ENCODE measurements at regions not wholly inside any gene's neighbourhood (a gene's known extent, or its start where the extent isn't known, plus 50 kb on each side); places are given as distances from the start of the nearest gene placed in this dataset.
"Not testable (repeated sequence)": the region's sequence is repeated elsewhere in the genome, so short reads cannot be mapped to it uniquely, and the experiment has no call there.

- TF ChIP-seq ZNF426 (tag by site-specific recombination; IDR thresholded peaks at IDR 0.05); GFI1B (tag by site-specific recombination; IDR thresholded peaks at IDR 0.05); ZNF639 (tag by site-specific recombination; IDR thresholded peaks at IDR 0.05); ZNF350 (tag by site-specific recombination; IDR thresholded peaks at IDR 0.05); ZNF311 (tag by site-specific recombination; IDR thresholded peaks at IDR 0.05; ENCODE audit: borderline replicate concordance); SP2 (tag by site-specific recombination; IDR thresholded peaks at IDR 0.05); ZNF777 (tag by site-specific recombination; IDR thresholded peaks at IDR 0.05; ENCODE audit: borderline replicate concordance); ZNF202 (tag by site-specific recombination; IDR thresholded peaks at IDR 0.05; ENCODE audit: borderline replicate concordance); SCRT2 (tag by site-specific recombination; IDR thresholded peaks at IDR 0.05); ZBTB49 (tag by site-specific recombination; IDR thresholded peaks at IDR 0.05; ENCODE audit: low read depth): not testable (repeated sequence)
- TF ChIP-seq, protein P1, sequence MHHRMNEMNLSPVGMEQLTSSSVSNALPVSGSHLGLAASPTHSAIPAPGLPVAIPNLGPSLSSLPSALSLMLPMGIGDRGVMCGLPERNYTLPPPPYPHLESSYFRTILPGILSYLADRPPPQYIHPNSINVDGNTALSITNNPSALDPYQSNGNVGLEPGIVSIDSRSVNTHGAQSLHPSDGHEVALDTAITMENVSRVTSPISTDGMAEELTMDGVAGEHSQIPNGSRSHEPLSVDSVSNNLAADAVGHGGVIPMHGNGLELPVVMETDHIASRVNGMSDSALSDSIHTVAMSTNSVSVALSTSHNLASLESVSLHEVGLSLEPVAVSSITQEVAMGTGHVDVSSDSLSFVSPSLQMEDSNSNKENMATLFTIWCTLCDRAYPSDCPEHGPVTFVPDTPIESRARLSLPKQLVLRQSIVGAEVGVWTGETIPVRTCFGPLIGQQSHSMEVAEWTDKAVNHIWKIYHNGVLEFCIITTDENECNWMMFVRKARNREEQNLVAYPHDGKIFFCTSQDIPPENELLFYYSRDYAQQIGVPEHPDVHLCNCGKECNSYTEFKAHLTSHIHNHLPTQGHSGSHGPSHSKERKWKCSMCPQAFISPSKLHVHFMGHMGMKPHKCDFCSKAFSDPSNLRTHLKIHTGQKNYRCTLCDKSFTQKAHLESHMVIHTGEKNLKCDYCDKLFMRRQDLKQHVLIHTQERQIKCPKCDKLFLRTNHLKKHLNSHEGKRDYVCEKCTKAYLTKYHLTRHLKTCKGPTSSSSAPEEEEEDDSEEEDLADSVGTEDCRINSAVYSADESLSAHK (tag by site-specific recombination; IDR thresholded peaks at IDR 0.05): not testable (repeated sequence)
- TF ChIP-seq, protein P2, sequence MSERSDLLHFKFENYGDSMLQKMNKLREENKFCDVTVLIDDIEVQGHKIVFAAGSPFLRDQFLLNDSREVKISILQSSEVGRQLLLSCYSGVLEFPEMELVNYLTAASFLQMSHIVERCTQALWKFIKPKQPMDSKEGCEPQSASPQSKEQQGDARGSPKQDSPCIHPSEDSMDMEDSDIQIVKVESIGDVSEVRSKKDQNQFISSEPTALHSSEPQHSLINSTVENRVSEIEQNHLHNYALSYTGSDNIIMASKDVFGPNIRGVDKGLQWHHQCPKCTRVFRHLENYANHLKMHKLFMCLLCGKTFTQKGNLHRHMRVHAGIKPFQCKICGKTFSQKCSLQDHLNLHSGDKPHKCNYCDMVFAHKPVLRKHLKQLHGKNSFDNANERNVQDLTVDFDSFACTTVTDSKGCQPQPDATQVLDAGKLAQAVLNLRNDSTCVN (tag by site-specific recombination; optimal IDR thresholded peaks at IDR 0.05): not testable (repeated sequence)
- TF ChIP-seq, protein P3, sequence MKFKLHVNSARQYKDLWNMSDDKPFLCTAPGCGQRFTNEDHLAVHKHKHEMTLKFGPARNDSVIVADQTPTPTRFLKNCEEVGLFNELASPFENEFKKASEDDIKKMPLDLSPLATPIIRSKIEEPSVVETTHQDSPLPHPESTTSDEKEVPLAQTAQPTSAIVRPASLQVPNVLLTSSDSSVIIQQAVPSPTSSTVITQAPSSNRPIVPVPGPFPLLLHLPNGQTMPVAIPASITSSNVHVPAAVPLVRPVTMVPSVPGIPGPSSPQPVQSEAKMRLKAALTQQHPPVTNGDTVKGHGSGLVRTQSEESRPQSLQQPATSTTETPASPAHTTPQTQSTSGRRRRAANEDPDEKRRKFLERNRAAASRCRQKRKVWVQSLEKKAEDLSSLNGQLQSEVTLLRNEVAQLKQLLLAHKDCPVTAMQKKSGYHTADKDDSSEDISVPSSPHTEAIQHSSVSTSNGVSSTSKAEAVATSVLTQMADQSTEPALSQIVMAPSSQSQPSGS (tag by site-specific recombination; IDR thresholded peaks at IDR 0.05; ENCODE audit: low read depth): not testable (repeated sequence)
Observed at GRCh38 chr2:154947416-154947815, 248.9 kb downstream of the KCNJ3 start.
